Caco-2 (cell line): ENCODE measurements at regions not wholly inside any gene's neighbourhood (a gene's known extent, or its start where the extent isn't known, plus 50 kb on each side); places are given as distances from the start of the nearest gene placed in this dataset.

Experiments
- BruUV-seq: library from RNA; stranded (reverse); fragments of 400-500 nt; replicated peaks from 2 replicates; lab custom pipeline; 2021; lab: Mats Ljungman, UMichigan
- CTCF ChIA-PET: fragments of 300-600 bp; sonication (Branson Sonifier 250); formaldehyde crosslinking; loops from one replicate; lab custom pipeline; 2022; ENCODE audit warnings: antibody characterized with exemption; lab: Charles Lee
- POLR2A ChIA-PET: fragments of 300-600 bp; sonication (Branson Sonifier 250); formaldehyde crosslinking; loops from one replicate; lab custom pipeline; 2022; ENCODE audit warnings: antibody characterized with exemption; lab: Charles Lee
- DNase-seq, 2 experiments: peaks; one replicate each; pipeline versions ENCODE4 v3.0.0 to v3.0.0-alpha.2; 2020 to 2022
- H3K27me3 ChIP-seq: replicated peaks from 2 replicates; pipeline ENCODE4 v1.6.0; 2011; ENCODE audit warnings: low read length; ENCODE audit not compliant: control insufficient read depth, insufficient read depth
- H3K36me3 ChIP-seq: 2 replicates; pipeline ENCODE4 v1.5.1; 2011; ENCODE audit warnings: low read length; ENCODE audit not compliant: control insufficient read depth, insufficient read depth
- H3K4me1 ChIP-seq: fragments of 250-450 bp; sonication (Bioruptor Pico); 2 replicates; pipeline ENCODE4 v1.5.1; 2020; ENCODE audit warnings: mild to moderate bottlenecking
- H3K4me3 ChIP-seq: 2 replicates; pipeline ENCODE4 v1.5.1; 2011; ENCODE audit warnings: low read depth, mild to moderate bottlenecking, control low read depth, low read length
- H3K9me3 ChIP-seq: fragments of 250-450 bp; sonication (Bioruptor Pico); 2 replicates; pipeline ENCODE4 v1.5.1; 2020; ENCODE audit warnings: mild to moderate bottlenecking, moderate library complexity
- H3K27ac Mint-ChIP-seq: one replicate; pipeline ENCODE4 v1.8.0; 2022; ENCODE audit warnings: mixed read lengths; ENCODE audit not compliant: unreplicated experiment
- H3K27me3 Mint-ChIP-seq: one replicate; pipeline ENCODE4 v1.8.0; 2022; ENCODE audit warnings: mixed read lengths; ENCODE audit not compliant: insufficient read depth, unreplicated experiment
- H3K36me3 Mint-ChIP-seq: one replicate; pipeline ENCODE4 v1.8.0; 2022; ENCODE audit warnings: mild to moderate bottlenecking, mixed read lengths; ENCODE audit not compliant: insufficient read depth, unreplicated experiment
- H3K4me1 Mint-ChIP-seq: one replicate; pipeline ENCODE4 v1.8.0; 2022; ENCODE audit warnings: low read depth, mixed read lengths; ENCODE audit not compliant: unreplicated experiment
- H3K4me3 Mint-ChIP-seq: one replicate; pipeline ENCODE4 v1.8.0; 2022; ENCODE audit warnings: mild to moderate bottlenecking, moderate library complexity, mixed read lengths; ENCODE audit not compliant: unreplicated experiment
- H3K9me3 Mint-ChIP-seq: one replicate; pipeline ENCODE4 v1.8.0; 2022; ENCODE audit warnings: mixed read lengths; ENCODE audit not compliant: unreplicated experiment
- CTCF ChIP-seq, 2 experiments: fragments of 200-600 bp in 1 of 2; IDR thresholded peaks; 1 replicate in 1 of 2; 2 replicates in 1 of 2; pipeline versions ENCODE4 v1.5.1 to v1.8.0; 2011 to 2022; ENCODE audit warnings: antibody characterized with exemption in 1 of 2, control low read depth in 1 of 2, inconsistent platforms in 1 of 2, low read depth in 1 of 2, low read length in 1 of 2, mild to moderate bottlenecking in 1 of 2, moderate library complexity in 1 of 2; ENCODE audit not compliant: insufficient read depth in 1 of 2, severe bottlenecking in 1 of 2, unreplicated experiment in 1 of 2
- intact Hi-C: fragments of 100-400 bp; cut with micrococcal nuclease; formaldehyde crosslinking; loops from one replicate; pipeline ENCODE4 v1.10.0; 2022; ENCODE audit not compliant: unreplicated experiment

- no TSS peak for BruUV-seq
- no peaks in the 10 kb centered on the region for H3K9me3 ChIP-seq
- H3K4me1 Mint-ChIP-seq, result peaks cover 6% of the 10 kb centered on the region
- no peaks in the 10 kb centered on the region for H3K36me3 Mint-ChIP-seq
- no peak overlapping the region for H3K4me3 Mint-ChIP-seq
- intact Hi-C loops, result no loop called here
- no peaks in the 10 kb centered on the region for H3K4me1 ChIP-seq
- no peak for TF ChIP-seq CTCF (IDR thresholded peaks at IDR 0.05; ENCODE audit: insufficient read depth in 1 of 2, low read depth in 1 of 2, low read length in 1 of 2, severe bottlenecking in 1 of 2, unreplicated experiment in 1 of 2)
- ChIA-PET CTCF (no interaction called here), POLR2A (no interaction called here)
- DNase-seq, result no peak
- no peaks in the 10 kb centered on the region for H3K27me3 Mint-ChIP-seq
- no peaks in the 10 kb centered on the region for H3K9me3 Mint-ChIP-seq
- H3K36me3 ChIP-seq, result no peaks in the 10 kb centered on the region
- no peak overlapping the region for H3K27ac Mint-ChIP-seq
- no peaks in the 10 kb centered on the region for H3K27me3 ChIP-seq
- no peak overlapping the region for H3K4me3 ChIP-seq
These were observed 62.1 kb upstream of the CNKSR3 start for GRCh38 chr6:154572556-154572955.

- POLR2A ChIA-PET, result no interaction called here
- no TSS peak for BruUV-seq
These were observed 67.6 kb upstream of the CNKSR3 start for GRCh38 chr6:154578004-154578559.

GRCh38 chr6:154579046-154579445 lies 68.6 kb upstream of the CNKSR3 start:
- no peak overlapping the region for H3K4me3 ChIP-seq
- TF ChIP-seq CTCF (IDR thresholded peaks at IDR 0.05; ENCODE audit: insufficient read depth in 1 of 2, low read depth in 1 of 2, low read length in 1 of 2, severe bottlenecking in 1 of 2, unreplicated experiment in 1 of 2), result no peak
- H3K9me3 ChIP-seq, result no peaks in the 10 kb centered on the region
- peaks cover 7% of the 10 kb centered on the region; the same call in 1 of the 2 replicates for H3K4me1 ChIP-seq
- Mint-ChIP-seq H3K36me3 (peaks cover 5% of the 10 kb centered on the region), H3K27me3 (no peaks in the 10 kb centered on the region), H3K4me1 (peaks cover 14% of the 10 kb centered on the region), H3K9me3 (peaks cover 19% of the 10 kb centered on the region), H3K4me3 (no peak overlapping the region), H3K27ac (no peak overlapping the region)
- intact Hi-C loops, result no loop called here
- no peak for DNase-seq
- CTCF ChIA-PET, result no interaction called here
- no peaks in the 10 kb centered on the region for H3K36me3 ChIP-seq
- BruUV-seq, result no TSS peak
- POLR2A ChIA-PET, result no interaction called here
- H3K27me3 ChIP-seq, result no peaks in the 10 kb centered on the region

More at GRCh38 chr6:154578004-154578559, 67.6 kb upstream of the CNKSR3 start:
- Histone ChIP-seq H3K9me3 (no peaks in the 10 kb centered on the region), H3K36me3 (no peaks in the 10 kb centered on the region), H3K27me3 (no peaks in the 10 kb centered on the region), H3K4me3 (no peak overlapping the region), H3K4me1 (0 out of 2 replicates have a peak, but pooled peaks cover under 1% of the 10 kb centered on the region)
- intact Hi-C loops, result no loop called here
- Mint-ChIP-seq H3K9me3 (peaks cover 19% of the 10 kb centered on the region), H3K36me3 (peaks cover 5% of the 10 kb centered on the region), H3K4me3 (no peak overlapping the region), H3K27ac (no peak overlapping the region), H3K27me3 (no peaks in the 10 kb centered on the region), H3K4me1 (peaks cover 9% of the 10 kb centered on the region)
- CTCF ChIA-PET, result no interaction called here
- DNase-seq, result no peak
- TF ChIP-seq CTCF (IDR thresholded peaks at IDR 0.05; ENCODE audit: insufficient read depth in 1 of 2, low read depth in 1 of 2, low read length in 1 of 2, severe bottlenecking in 1 of 2, unreplicated experiment in 1 of 2), result no peak
